Adrenal gland (tissue), 5 donors: ENCODE measurements at regions not wholly inside any gene's neighbourhood (a gene's known extent, or its start where the extent isn't known, plus 50 kb on each side); places are given as distances from the start of the nearest gene placed in this dataset.

ENCODE experiments used
- CTCF ChIP-seq, 6 experiments: fragments of 450-650 bp in 4 of 6; fragments of 200-600 bp in 2 of 6; sonication (generic) in 1 of 6; IDR thresholded peaks; 1 replicate in 5 of 6; 2 replicates in 1 of 6; pipeline versions ENCODE4 v1.5.1 to v1.8.0; 2016 to 2021; ENCODE audit warnings: antibody characterized with exemption in 6 of 6, mild to moderate bottlenecking in 2 of 6, moderate library complexity in 1 of 6
- POLR2A ChIP-seq, 2 donors: fragments of 450-650 bp; IDR thresholded peaks; one replicate each; pipeline ENCODE4 v1.6.1; 2017; ENCODE audit warnings: antibody characterized with exemption in 2 of 2, mild to moderate bottlenecking in 2 of 2, moderate library complexity in 1 of 2
- donor health status: DM: no; HTN: no; CAD: no.

- no peak for TF ChIP-seq CTCF (IDR thresholded peaks at IDR 0.05)
- no peak for TF ChIP-seq POLR2A (IDR thresholded peaks at IDR 0.05)
These were observed 628.7 kb downstream of the PTPRU start for GRCh38 chr1:29865051-29865450.
